ENCODE measurements at regions not wholly inside any gene's neighbourhood (a gene's known extent, or its start where the extent isn't known, plus 50 kb on each side); places are given as distances from the start of the nearest gene placed in this dataset.
"Not testable (repeated sequence)": the region's sequence is repeated elsewhere in the genome, so short reads cannot be mapped to it uniquely, and the experiment has no call there.

- DNase-seq (ENCODE audit: extremely low read depth, low read depth, low spot score): no peak
These were observed 770.7 kb upstream of the SLC8A1 start for GRCh38 chr2:41222593-41222992.

DNA sequence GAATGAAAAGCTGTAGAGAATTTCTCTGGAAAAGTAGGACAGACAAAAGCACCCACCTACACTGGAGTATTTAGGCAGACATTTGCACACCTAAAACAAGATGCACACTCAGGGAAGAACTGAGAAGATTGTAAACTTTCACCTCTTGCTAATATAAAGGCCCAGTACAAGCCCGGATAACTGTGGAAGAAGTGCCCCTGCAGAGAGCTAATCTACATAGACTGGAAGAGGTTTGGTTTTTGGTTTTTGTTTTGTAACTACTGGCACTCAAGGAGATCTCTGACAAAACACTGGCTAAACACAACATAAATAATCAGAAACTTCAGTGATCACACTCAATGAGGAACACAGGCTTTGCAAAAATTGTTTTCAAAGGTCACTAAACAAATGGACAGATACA is 782.2 kb upstream of the SLC8A1 start:
- no peak for DNase-seq (ENCODE audit: extremely low read depth, low read depth, low spot score)

DNA sequence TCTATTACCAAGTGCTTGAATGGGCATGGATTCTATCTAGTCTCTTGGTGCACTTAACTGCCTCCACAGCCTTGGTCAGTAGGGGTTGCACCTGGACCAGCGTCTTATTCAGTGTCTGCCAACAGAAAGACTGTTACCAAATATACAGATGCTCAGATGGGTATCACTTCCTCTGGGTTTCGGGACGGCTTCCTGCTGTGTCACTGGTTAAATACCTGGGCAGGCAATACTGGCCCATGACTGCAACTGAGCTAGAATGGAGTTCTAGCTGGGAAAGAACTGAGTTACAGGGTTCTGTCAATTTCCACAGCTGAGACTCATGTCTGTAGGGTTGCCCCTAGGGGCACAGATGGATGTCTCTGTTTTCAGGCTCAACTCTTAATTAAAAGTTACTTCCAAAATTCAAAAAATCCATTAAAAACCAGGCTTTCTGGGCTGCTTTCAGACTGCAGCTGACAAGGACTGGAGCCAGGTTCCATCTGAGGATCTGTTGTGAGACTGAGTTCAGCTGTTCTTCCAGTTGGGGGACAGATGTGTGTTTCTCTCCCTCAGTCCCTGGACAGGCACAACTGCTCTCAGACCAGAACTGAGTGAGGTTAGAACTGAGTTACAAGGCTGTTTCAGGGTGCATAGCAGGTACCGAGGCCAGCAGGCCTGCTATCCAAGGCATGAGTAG is 789.6 kb upstream of the SLC8A1 start:
- DNase-seq (ENCODE audit: extremely low read depth, low read depth, low spot score): no peak

- DNase-seq (ENCODE audit: extremely low read depth, low read depth, low spot score): no peak
These were observed 790.1 kb upstream of the SLC8A1 start for GRCh38 chr2:41242001-41242331.

DNA sequence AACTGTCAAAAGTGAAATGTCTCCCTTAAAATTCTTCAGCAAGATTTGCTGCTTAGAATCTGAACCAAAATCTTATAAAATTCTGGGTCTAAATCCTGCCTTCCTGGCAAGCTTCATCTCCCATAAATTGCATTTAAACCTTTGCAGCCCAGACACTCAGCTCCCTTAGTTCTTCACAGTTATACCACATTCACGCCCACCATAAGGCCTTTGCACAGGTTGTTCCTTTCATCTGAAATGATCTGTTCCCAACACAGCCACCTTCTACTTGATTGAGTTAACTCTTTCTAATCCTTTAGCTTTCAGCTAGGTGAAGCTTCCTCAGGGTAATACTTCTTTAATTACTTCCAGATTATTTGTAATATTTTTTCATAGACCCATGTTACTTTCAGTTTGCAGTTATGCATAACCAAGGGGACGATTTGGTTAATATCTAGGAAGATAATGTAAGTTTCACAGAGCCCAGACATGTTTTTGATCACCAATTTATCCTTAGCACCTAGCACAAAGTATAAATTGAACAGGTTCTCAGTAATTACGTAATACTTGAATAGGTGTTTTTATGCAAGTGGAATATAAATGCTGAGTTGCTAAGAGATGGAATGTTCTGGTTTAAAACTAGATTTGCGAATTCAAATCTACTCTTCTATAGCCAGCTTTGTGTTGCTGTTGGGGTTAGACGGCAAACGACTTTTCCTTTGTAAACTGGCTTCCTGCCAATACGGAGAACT is 779.7 kb upstream of the PKDCC start:
- DNase-seq (ENCODE audit: extremely low read depth, low read depth, low spot score): no peak

DNA sequence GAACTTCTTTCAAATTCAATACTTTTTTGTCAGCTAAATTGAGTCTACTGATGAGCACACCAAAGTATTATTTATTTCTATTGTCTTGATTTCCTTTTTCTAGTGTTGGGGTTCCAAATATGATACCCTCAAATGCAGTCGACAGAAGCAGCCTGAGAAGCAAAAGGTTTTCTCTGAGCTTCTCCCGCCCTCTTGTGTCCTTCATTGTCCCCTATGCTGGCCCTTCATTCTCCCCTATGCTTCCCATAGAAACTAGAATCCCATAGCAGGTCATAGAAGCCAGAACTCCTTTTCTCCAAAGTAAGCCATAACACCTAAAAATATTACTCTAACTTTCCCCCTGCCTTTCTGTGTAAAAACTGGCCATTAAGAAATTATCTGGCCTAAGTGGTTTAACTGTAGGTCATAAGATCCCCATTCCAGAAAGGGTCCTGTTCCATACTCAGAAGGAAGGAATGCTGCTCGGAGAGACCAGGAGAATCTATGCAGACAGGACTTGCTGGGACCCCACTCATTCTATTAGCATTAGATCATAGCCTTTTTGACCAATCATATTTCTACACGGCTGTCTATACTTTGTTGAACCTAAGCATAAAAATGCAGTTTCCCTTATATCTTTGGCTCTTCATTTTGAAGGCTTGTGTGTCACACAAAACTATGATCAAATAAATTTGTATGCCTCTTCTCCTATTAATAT is 764.6 kb upstream of the PKDCC start:
- no peak for DNase-seq (ENCODE audit: extremely low read depth, low read depth, low spot score)

DNA sequence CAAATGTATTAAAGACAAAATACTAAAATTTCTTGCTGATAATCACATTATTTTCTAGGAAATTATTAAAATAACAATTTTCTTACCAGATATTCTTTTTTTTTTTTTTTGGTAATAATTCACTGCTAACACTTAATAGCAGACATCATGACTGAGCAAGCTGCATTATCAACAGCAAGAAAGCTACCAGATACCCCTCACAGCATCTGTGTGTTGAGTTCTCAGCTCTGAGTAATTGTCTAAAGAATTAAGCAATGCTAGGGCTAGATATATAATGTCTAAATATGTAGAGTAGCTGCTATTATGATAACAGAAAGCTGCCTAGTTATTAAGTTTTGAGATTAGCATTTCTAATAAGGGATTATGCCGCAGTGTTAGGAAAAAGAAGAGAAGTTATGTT is 754.3 kb upstream of the PKDCC start:
- no peak for DNase-seq (ENCODE audit: extremely low read depth, low read depth, low spot score)

DNA sequence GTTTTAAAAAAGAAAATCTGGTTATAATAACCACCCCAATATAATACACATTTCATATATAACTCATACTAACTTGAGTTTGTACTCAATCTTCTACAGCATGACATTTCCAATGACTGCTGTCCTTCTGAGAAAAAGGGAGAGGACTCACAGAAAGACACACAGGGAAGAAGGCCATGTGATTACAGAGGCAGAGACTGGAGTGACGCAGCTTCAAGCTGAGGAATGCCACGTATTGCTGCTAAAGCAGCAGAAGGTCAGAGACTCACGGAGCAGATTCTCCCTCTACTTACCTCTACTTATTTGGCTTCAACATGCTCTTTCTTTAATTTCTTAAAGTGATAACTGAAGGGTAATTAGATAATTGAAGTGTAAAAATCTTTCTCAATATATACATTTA is 753.5 kb upstream of the PKDCC start:
- no peak for DNase-seq (ENCODE audit: extremely low read depth, low read depth, low spot score)

GRCh38 chr2:41313082-41313481 is 734.7 kb upstream of the PKDCC start:
- DNase-seq (ENCODE audit: extremely low read depth, low read depth, low spot score): no peak

DNA sequence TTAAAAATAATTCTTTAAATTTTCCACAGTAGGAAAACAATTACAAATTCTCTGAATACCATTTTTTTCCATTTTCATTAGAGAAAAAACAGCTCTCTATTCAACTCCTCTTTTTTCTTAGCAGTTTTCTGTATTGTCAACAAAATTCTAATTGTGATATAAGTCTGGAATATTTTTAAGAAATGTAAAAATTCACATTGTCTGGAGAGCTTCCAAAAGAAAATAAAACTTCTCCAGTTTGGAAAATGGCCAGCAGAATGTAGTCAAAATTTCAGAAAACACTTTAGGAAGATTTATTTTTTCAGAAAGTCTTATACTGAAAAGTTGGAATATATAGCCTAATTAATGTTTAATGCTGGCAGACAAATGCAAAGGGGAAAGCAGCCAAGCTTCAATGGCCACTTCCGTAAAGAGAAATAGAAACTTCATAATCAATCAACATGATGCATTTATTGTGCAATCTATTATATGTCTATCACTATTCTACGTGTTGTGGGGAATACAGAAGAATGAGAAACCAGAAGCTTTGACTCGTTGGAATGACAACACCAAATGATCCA is 733.2 kb upstream of the PKDCC start:
- no peak for DNase-seq (ENCODE audit: extremely low read depth, low read depth, low spot score)

- no peak for DNase-seq (ENCODE audit: extremely low read depth, low read depth, low spot score)
These were observed 728.4 kb upstream of the PKDCC start for GRCh38 chr2:41319437-41319836.

DNA sequence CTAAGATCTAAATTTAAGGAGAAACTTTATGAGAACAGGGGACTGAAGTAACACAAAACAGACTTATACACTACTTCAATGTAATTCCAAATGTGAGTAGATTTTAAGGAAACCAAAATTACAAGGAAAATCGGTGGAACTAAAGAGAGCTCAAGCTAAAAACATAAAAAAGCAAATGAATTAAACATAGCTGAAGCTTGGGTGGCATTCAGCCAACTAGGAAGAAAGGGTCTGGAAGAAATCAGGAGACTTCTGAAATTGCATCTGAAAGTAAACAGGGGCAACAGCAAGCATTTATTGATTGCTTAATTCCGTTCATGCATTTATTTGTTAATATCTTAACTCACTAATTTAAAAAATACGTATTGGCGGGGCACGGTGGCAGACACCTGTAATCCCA is 727.3 kb upstream of the PKDCC start:
- DNase-seq (ENCODE audit: extremely low read depth, low read depth, low spot score): no peak

- DNase-seq (ENCODE audit: extremely low read depth, low read depth, low spot score): no peak
These were observed 726.5 kb upstream of the PKDCC start for GRCh38 chr2:41321351-41321750.

- DNase-seq (ENCODE audit: extremely low read depth, low read depth, low spot score): no peak
These were observed 721.0 kb upstream of the PKDCC start for GRCh38 chr2:41326851-41327250.

DNA sequence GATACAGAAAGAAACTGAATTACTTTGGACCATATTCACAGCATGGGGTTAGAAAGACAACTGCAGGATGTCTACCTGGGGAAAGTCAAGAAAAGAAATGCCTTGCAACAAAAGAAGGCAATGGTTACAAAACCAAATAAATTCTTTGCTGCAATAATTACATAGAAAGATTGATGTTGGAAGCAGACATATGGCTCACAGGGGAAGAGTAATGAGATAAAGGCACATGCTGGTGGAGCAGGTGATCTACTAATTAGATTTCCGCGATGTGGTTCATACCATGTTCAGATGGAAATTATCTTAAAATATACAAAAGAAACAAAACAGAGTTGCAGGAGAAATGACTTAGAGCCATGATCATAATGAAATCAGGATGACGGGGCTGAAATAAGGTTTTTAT is 718.8 kb upstream of the PKDCC start:
- no peak for DNase-seq (ENCODE audit: extremely low read depth, low read depth, low spot score)

DNA sequence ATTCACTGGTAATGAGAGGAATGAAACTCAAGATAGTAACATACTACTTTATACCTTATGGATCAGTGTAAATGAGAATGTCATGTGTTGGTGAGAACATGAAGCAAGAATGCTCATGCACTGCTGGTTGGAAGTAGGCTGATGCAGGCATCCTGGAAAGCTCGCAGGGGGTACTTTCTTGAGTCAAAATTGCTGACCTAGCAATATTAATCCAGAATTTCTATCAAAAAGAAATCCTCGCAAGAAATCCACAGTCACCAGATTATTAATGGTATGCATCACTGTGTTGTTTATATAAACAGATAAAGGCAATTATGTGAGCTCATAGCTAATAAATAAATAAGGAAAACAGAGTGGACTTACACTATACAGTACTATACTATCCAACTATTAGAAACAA is 713.7 kb upstream of the PKDCC start:
- DNase-seq (ENCODE audit: extremely low read depth, low read depth, low spot score): no peak

GRCh38 chr2:41335573-41335972 is 712.2 kb upstream of the PKDCC start:
- not testable (repeated sequence) for DNase-seq (ENCODE audit: extremely low read depth, low read depth, low spot score)

- no peak for DNase-seq (ENCODE audit: extremely low read depth, low read depth, low spot score)
These were observed 709.9 kb upstream of the PKDCC start for GRCh38 chr2:41337956-41338355.

DNA sequence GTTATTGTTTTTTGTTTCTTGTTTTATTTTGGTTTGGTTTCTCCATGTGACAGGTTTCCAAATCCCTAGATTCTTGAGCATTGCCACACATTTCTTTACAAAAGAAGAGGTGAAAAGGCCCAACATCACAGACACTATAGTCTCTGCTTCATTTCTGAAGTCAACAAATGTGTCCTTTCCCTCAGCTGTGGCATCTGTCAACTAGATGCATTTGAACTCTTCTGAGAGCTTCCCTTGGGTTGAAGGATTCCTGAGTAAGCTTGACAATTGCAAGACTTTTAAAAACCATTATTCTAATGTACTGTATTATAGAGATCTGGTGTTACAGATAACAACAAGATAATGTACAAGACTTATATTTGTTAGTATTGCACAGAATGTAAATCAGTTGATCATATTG is 703.3 kb upstream of the PKDCC start:
- no peak for DNase-seq (ENCODE audit: extremely low read depth, low read depth, low spot score)

DNA sequence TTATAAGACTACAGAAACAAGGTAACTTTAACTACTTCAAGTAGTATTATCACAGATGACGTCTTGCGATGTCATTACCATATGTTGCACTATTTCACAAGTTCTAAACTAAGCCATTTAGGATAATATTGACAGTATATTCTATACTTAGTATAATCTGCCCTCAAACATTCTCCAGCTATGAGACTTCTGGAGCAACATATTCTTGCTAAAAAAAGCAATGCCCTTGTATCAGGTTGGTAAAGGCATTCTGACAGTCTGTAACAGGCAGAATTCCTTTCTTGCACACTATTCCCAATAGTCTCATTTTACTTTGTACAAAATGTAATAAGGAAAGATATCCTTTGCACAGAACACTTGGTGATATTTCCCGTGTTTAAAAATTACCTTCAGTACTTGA is 694.8 kb upstream of the PKDCC start:
- DNase-seq (ENCODE audit: extremely low read depth, low read depth, low spot score): no peak

- DNase-seq (ENCODE audit: extremely low read depth, low read depth, low spot score): no peak
These were observed 692.0 kb upstream of the PKDCC start for GRCh38 chr2:41355794-41356193.

GRCh38 chr2:41364842-41365241 is 683.0 kb upstream of the PKDCC start:
- no peak for DNase-seq (ENCODE audit: extremely low read depth, low read depth, low spot score)

All from glomerular endothelial cell (primary cell).